ENCODE measurements at regions not wholly inside any gene's neighbourhood (a gene's known extent, or its start where the extent isn't known, plus 50 kb on each side); places are given as distances from the start of the nearest gene placed in this dataset.

DNA sequence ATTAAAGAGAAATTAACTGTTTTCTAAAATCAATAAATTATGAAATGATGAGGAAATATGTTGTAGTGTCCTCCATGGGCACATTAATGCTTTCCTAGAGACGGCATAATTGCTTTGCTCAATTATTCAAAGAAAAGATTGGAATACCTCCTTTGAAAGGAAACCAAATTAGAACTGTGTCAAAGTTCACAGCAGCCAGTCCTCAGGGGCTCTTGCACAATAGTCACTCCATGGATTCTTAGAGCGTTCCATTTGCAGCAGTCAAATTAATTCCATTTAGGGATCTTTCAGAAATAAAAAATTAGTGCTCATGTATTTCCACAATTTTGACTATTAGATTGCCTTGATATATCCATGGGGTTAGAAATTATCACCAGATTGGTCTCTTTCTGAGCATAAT, 841.6 kb upstream of the DPPA4 start:
- TF ChIP-seq FOXM1 (IDR thresholded peaks at IDR 0.05; ENCODE audit: borderline replicate concordance, low read depth) (no peak), RAD21 (IDR thresholded peaks at IDR 0.05; ENCODE audit: low read depth) (no peak), MAX (IDR thresholded peaks at IDR 0.05) (no peak), YY1 (IDR thresholded peaks at IDR 0.05; ENCODE audit: low read depth) (no peak), EP300 (IDR thresholded peaks at IDR 0.05; ENCODE audit: borderline replicate concordance) (no peak), TAF1 (IDR thresholded peaks at IDR 0.05; ENCODE audit: low read depth) (no peak), CEBPB (IDR thresholded peaks at IDR 0.05) (peak; percentile 36; the same call in 1 of the 2 replicates), CREB1 (IDR thresholded peaks at IDR 0.05; ENCODE audit: low read depth) (no peak), ZBTB7A (IDR thresholded peaks at IDR 0.05; ENCODE audit: low read depth) (no peak)
- TF ChIP-seq, protein P1, sequence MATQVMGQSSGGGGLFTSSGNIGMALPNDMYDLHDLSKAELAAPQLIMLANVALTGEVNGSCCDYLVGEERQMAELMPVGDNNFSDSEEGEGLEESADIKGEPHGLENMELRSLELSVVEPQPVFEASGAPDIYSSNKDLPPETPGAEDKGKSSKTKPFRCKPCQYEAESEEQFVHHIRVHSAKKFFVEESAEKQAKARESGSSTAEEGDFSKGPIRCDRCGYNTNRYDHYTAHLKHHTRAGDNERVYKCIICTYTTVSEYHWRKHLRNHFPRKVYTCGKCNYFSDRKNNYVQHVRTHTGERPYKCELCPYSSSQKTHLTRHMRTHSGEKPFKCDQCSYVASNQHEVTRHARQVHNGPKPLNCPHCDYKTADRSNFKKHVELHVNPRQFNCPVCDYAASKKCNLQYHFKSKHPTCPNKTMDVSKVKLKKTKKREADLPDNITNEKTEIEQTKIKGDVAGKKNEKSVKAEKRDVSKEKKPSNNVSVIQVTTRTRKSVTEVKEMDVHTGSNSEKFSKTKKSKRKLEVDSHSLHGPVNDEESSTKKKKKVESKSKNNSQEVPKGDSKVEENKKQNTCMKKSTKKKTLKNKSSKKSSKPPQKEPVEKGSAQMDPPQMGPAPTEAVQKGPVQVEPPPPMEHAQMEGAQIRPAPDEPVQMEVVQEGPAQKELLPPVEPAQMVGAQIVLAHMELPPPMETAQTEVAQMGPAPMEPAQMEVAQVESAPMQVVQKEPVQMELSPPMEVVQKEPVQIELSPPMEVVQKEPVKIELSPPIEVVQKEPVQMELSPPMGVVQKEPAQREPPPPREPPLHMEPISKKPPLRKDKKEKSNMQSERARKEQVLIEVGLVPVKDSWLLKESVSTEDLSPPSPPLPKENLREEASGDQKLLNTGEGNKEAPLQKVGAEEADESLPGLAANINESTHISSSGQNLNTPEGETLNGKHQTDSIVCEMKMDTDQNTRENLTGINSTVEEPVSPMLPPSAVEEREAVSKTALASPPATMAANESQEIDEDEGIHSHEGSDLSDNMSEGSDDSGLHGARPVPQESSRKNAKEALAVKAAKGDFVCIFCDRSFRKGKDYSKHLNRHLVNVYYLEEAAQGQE (IDR thresholded peaks at IDR 0.05; ENCODE audit: low read depth) = no peak
- TF ChIP-seq, protein P2, sequence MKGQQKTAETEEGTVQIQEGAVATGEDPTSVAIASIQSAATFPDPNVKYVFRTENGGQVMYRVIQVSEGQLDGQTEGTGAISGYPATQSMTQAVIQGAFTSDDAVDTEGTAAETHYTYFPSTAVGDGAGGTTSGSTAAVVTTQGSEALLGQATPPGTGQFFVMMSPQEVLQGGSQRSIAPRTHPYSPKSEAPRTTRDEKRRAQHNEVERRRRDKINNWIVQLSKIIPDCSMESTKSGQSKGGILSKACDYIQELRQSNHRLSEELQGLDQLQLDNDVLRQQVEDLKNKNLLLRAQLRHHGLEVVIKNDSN (IDR thresholded peaks at IDR 0.05) = no peak

All from Ishikawa (cell line).